Adrenal gland (tissue), 5 donors: ENCODE measurements at regions not wholly inside any gene's neighbourhood (a gene's known extent, or its start where the extent isn't known, plus 50 kb on each side); places are given as distances from the start of the nearest gene placed in this dataset.

Source experiments
- CTCF ChIP-seq, 6 experiments: fragments of 450-650 bp in 4 of 6; fragments of 200-600 bp in 2 of 6; sonication (generic) in 1 of 6; IDR thresholded peaks; 1 replicate in 5 of 6; 2 replicates in 1 of 6; pipeline versions ENCODE4 v1.5.1 to v1.8.0; 2016 to 2021; ENCODE audit warnings: antibody characterized with exemption in 6 of 6, mild to moderate bottlenecking in 2 of 6, moderate library complexity in 1 of 6
- POLR2A ChIP-seq, 2 donors: fragments of 450-650 bp; IDR thresholded peaks; one replicate each; pipeline ENCODE4 v1.6.1; 2017; ENCODE audit warnings: antibody characterized with exemption in 2 of 2, mild to moderate bottlenecking in 2 of 2, moderate library complexity in 1 of 2
- donor health status: DM: no; HTN: no; CAD: no.

- TF ChIP-seq POLR2A (IDR thresholded peaks at IDR 0.05), result no peak
- TF ChIP-seq CTCF (IDR thresholded peaks at IDR 0.05), result no peak
Measured at GRCh38 chr11:38672445-38672844, 2074.4 kb upstream of the RAG2 start.
